ENCODE measurements at regions not wholly inside any gene's neighbourhood (a gene's known extent, or its start where the extent isn't known, plus 50 kb on each side); places are given as distances from the start of the nearest gene placed in this dataset.

- ATAC-seq (peak; percentile 53), DNase-seq (peak; percentile 22)
- no peaks in the 10 kb centered on the region for H3K79me2 ChIP-seq (ENCODE audit: low read length)
- no peak overlapping the region for H3K4me2 ChIP-seq (ENCODE audit: low read length)
- no peak overlapping the region for H3K27ac ChIP-seq (ENCODE audit: low read length)
- no peaks in the 10 kb centered on the region for H4K20me1 ChIP-seq (ENCODE audit: low read length)
- H3F3A ChIP-seq (ENCODE audit: low read length, unreplicated experiment): no peaks in the 10 kb centered on the region
- H2AFZ ChIP-seq (ENCODE audit: low read length): no peak overlapping the region
- no peaks in the 10 kb centered on the region for H3K9me3 ChIP-seq (ENCODE audit: low read length)
- no peak overlapping the region for H3K9ac ChIP-seq (ENCODE audit: low read length)
- no peaks in the 10 kb centered on the region for H3K9me2 ChIP-seq (replicated peaks; ENCODE audit: low read length)
- H3K4me3 ChIP-seq (ENCODE audit: low read length): no peak overlapping the region
- 0 out of 2 replicates have a peak, but pooled peaks cover 3% of the 10 kb centered on the region for H3K4me1 ChIP-seq (ENCODE audit: insufficient read depth, low read length)
- no TSS peak for BruUV-seq (replicated peaks)
- CTCF ChIA-PET: no interaction called here
- POLR2A ChIA-PET (ENCODE audit: unreplicated experiment): no interaction called here
- intact Hi-C loops (cut with micrococcal nuclease): no loop called here
- no peaks in the 10 kb centered on the region for H3K36me3 ChIP-seq (ENCODE audit: low read depth, low read length)
- no peaks in the 10 kb centered on the region for H3K27me3 ChIP-seq (ENCODE audit: low read length)
- TF ChIP-seq EZH2 (IDR thresholded peaks at IDR 0.05; ENCODE audit: low read length, unreplicated experiment) (no peak), EZH2phosphoT487 (IDR thresholded peaks at IDR 0.05; ENCODE audit: borderline replicate concordance, low read length) (no peak), CTCF (conservative IDR thresholded peaks at IDR 0.05; ENCODE audit: low read depth, low read length) (no peak)
Observed at GRCh38 chr3:162602619-162603018, 1106.0 kb downstream of the OTOL1 start.

GRCh38 chr3:162605651-162606204, 1109.1 kb downstream of the OTOL1 start:
- Histone ChIP-seq H3K4me1 (ENCODE audit: insufficient read depth, low read length) (0 out of 2 replicates have a peak, but pooled peaks cover 3% of the 10 kb centered on the region), H3K36me3 (ENCODE audit: low read depth, low read length) (no peaks in the 10 kb centered on the region), H3K9ac (ENCODE audit: low read length) (no peak overlapping the region), H3K4me2 (ENCODE audit: low read length) (no peak overlapping the region), H3K79me2 (ENCODE audit: low read length) (no peaks in the 10 kb centered on the region), H3K4me3 (ENCODE audit: low read length) (no peak overlapping the region), H3K27me3 (ENCODE audit: low read length) (no peaks in the 10 kb centered on the region), H3K9me3 (ENCODE audit: low read length) (no peaks in the 10 kb centered on the region), H2AFZ (ENCODE audit: low read length) (no peak overlapping the region), H4K20me1 (ENCODE audit: low read length) (no peaks in the 10 kb centered on the region), H3F3A (ENCODE audit: low read length, unreplicated experiment) (no peaks in the 10 kb centered on the region), H3K27ac (ENCODE audit: low read length) (no peak overlapping the region), H3K9me2 (replicated peaks; ENCODE audit: low read length) (no peaks in the 10 kb centered on the region)
- CTCF ChIA-PET: no interaction called here
- no TSS peak for BruUV-seq (replicated peaks)
- TF ChIP-seq EZH2phosphoT487 (IDR thresholded peaks at IDR 0.05; ENCODE audit: borderline replicate concordance, low read length) (no peak), EZH2 (IDR thresholded peaks at IDR 0.05; ENCODE audit: low read length, unreplicated experiment) (no peak), CTCF (conservative IDR thresholded peaks at IDR 0.05; ENCODE audit: low read depth, low read length) (no peak)
- DNase-seq (no peak), ATAC-seq (no peak)
- POLR2A ChIA-PET (ENCODE audit: unreplicated experiment): no interaction called here
- intact Hi-C loops (cut with micrococcal nuclease): no loop called here

GRCh38 chr3:162610261-162610660, 1113.7 kb downstream of the OTOL1 start:
- ATAC-seq: no peak
- Histone ChIP-seq H4K20me1 (ENCODE audit: low read length) (no peaks in the 10 kb centered on the region), H3F3A (ENCODE audit: low read length, unreplicated experiment) (no peaks in the 10 kb centered on the region), H3K36me3 (ENCODE audit: low read depth, low read length) (no peaks in the 10 kb centered on the region), H3K4me2 (ENCODE audit: low read length) (no peak overlapping the region), H3K4me1 (ENCODE audit: insufficient read depth, low read length) (no peaks in the 10 kb centered on the region), H3K9me3 (ENCODE audit: low read length) (no peaks in the 10 kb centered on the region), H3K9ac (ENCODE audit: low read length) (no peak overlapping the region), H2AFZ (ENCODE audit: low read length) (no peak overlapping the region), H3K27me3 (ENCODE audit: low read length) (no peaks in the 10 kb centered on the region), H3K4me3 (ENCODE audit: low read length) (no peak overlapping the region), H3K27ac (ENCODE audit: low read length) (no peak overlapping the region), H3K9me2 (replicated peaks; ENCODE audit: low read length) (no peaks in the 10 kb centered on the region), H3K79me2 (ENCODE audit: low read length) (no peaks in the 10 kb centered on the region)
- intact Hi-C loops (cut with micrococcal nuclease): no loop called here
- TF ChIP-seq CTCF (conservative IDR thresholded peaks at IDR 0.05; ENCODE audit: low read depth, low read length) (no peak), EZH2phosphoT487 (IDR thresholded peaks at IDR 0.05; ENCODE audit: borderline replicate concordance, low read length) (no peak), EZH2 (IDR thresholded peaks at IDR 0.05; ENCODE audit: low read length, unreplicated experiment) (no peak)
- no peak for DNase-seq
- BruUV-seq (replicated peaks): no TSS peak
- ChIA-PET CTCF (no interaction called here), POLR2A (ENCODE audit: unreplicated experiment) (no interaction called here)
